A549 (cell line): ENCODE measurements at regions not wholly inside any gene's neighbourhood (a gene's known extent, or its start where the extent isn't known, plus 50 kb on each side); places are given as distances from the start of the nearest gene placed in this dataset.

Source experiments
- ATAC-seq, 2 experiments: fragments of 200-7000 bp in 1 of 2; fragments of >200 bp in 1 of 2; cut with Nextera tagmentation in 1 of 2; cut with Tn5 transposase in 1 of 2; 3 replicates each; pipeline versions ENCODE4 v1.8.0 to v1.9.1; 2018 to 2020; ENCODE audit warnings: mild to moderate bottlenecking in 1 of 2, moderate library complexity in 1 of 2
- CTCF ChIA-PET: fragments of 300-600 bp; sonication (Branson Sonifier 250); formaldehyde crosslinking; extraction: SDS; loops from one replicate; lab custom pipeline; 2021; ENCODE audit warnings: antibody characterized with exemption, inconsistent platforms; lab: Yijun Ruan, JAX
- POLR2A ChIA-PET: fragments of 350-600 bp; formaldehyde crosslinking; extraction: SDS; loops from one replicate; lab custom pipeline; 2021; ENCODE audit warnings: antibody characterized with exemption, inconsistent platforms; lab: Yijun Ruan, JAX
- DNase-seq, 2 experiments: peaks; one replicate each; pipeline versions ENCODE4 v3.0.0 to v3.0.0-alpha.2; 2011 to 2016; ENCODE audit warnings: low read depth in 1 of 2, low spot score in 1 of 2
- FAIRE-seq: peaks from 2 replicates; lab custom pipeline; 2011; peaks lifted over from hg19 to GRCh38; lab: Jason Lieb, UNC
- H3K27ac ChIP-seq, 2 experiments: fragments of >200 bp; sonication (Bioruptor Twin); formaldehyde crosslinking; 3 replicates each; pipeline ENCODE4 v1.5.1; 2016 to 2017
- H3K4me1 ChIP-seq: fragments of >200 bp; sonication (Bioruptor Twin); formaldehyde crosslinking; 3 replicates; pipeline ENCODE4 v1.6.1; 2016
- H3K4me2 ChIP-seq: fragments of >200 bp; sonication (Bioruptor Twin); formaldehyde crosslinking; 3 replicates; pipeline ENCODE4 v1.6.1; 2016
- H3K4me3 ChIP-seq: fragments of >200 bp; sonication (Bioruptor Twin); formaldehyde crosslinking; 3 replicates; pipeline ENCODE4 v1.5.1; 2016
- H3K9me3 ChIP-seq: fragments of >200 bp; sonication (Bioruptor Twin); formaldehyde crosslinking; 3 replicates; pipeline ENCODE4 v1.6.1; 2016
- BHLHE40 ChIP-seq: IDR thresholded peaks from 2 replicates; pipeline ENCODE4 v1.6.1; 2012; ENCODE audit warnings: low read depth, low read length, inconsistent platforms
- CBX2 ChIP-seq: fragments of 200-600 bp; sonication (generic); IDR thresholded peaks from 2 replicates; pipeline ENCODE4 v1.6.1; 2016; ENCODE audit warnings: low read depth, mild to moderate bottlenecking, borderline replicate concordance
- CBX8 ChIP-seq: fragments of 200-600 bp; sonication (generic); IDR thresholded peaks from 2 replicates; pipeline ENCODE4 v1.6.1; 2016
- CHD2 ChIP-seq: fragments of 150-350 bp; IDR thresholded peaks from 2 replicates; pipeline ENCODE4 v1.6.1; 2014; ENCODE audit warnings: low read length; ENCODE audit not compliant: partially characterized antibody
- EP300 ChIP-seq, 2 experiments: fragments of >200 bp; sonication (Bioruptor Twin); formaldehyde crosslinking; IDR thresholded peaks; 2 replicates in 1 of 2; 3 replicates in 1 of 2; pipeline ENCODE4 v1.6.1; 2016 to 2017
- FOSL2 ChIP-seq, 2 experiments: fragments of 450-650 bp in 1 of 2; fragments of >200 bp in 1 of 2; sonication (Bioruptor Twin) in 1 of 2; formaldehyde crosslinking; IDR thresholded peaks; 2 replicates each; pipeline versions ENCODE4 v1.5.0 to v1.6.1; 2016 to 2020; ENCODE audit warnings: mild to moderate bottlenecking in 1 of 2, moderate library complexity in 1 of 2
- FOXS1 ChIP-seq: fragments of 250-450 bp; sonication (Bioruptor Pico); IDR thresholded peaks from 2 replicates; pipeline ENCODE4 v1.5.0; 2020; ENCODE audit warnings: mild to moderate bottlenecking, moderate library complexity
- HEYL ChIP-seq: fragments of 250-450 bp; sonication (Bioruptor Pico); IDR thresholded peaks from 2 replicates; pipeline ENCODE4 v1.8.0; 2021; ENCODE audit warnings: mild to moderate bottlenecking, moderate library complexity
- HOXA7 ChIP-seq: fragments of 250-450 bp; sonication (Bioruptor Pico); IDR thresholded peaks from 2 replicates; pipeline ENCODE4 v1.5.0; 2020; ENCODE audit warnings: mild to moderate bottlenecking, moderate library complexity
- HOXB13 ChIP-seq: fragments of 250-450 bp; sonication (Bioruptor Pico); IDR thresholded peaks from 2 replicates; pipeline ENCODE4 v1.5.0; 2020; ENCODE audit warnings: low read depth, mild to moderate bottlenecking, moderate library complexity
- JUN ChIP-seq, 2 experiments: fragments of >200 bp; sonication (Bioruptor Twin); formaldehyde crosslinking; IDR thresholded peaks; 2 replicates in 1 of 2; 3 replicates in 1 of 2; pipeline ENCODE4 v1.6.1; 2016 to 2017
- KDM1A ChIP-seq: fragments of 200-600 bp; sonication (generic); IDR thresholded peaks from 2 replicates; pipeline ENCODE4 v1.6.1; 2016; ENCODE audit warnings: low read depth, mild to moderate bottlenecking
- MAZ ChIP-seq: fragments of 150-350 bp; IDR thresholded peaks from 2 replicates; pipeline ENCODE4 v1.6.1; 2014; ENCODE audit warnings: antibody characterized with exemption, low read depth, low read length, borderline replicate concordance
- MYC ChIP-seq: IDR thresholded peaks from 2 replicates; pipeline ENCODE4 v1.6.1; 2012; ENCODE audit warnings: mild to moderate bottlenecking, inconsistent platforms, low read length, improper control_type of control experiment, borderline replicate concordance
- NFE2L2 ChIP-seq: fragments of 150-350 bp; conservative IDR thresholded peaks from 2 replicates; pipeline ENCODE4 v1.6.1; 2014; ENCODE audit warnings: low read length
- POLR2A ChIP-seq: IDR thresholded peaks from 2 replicates; pipeline ENCODE4 v1.6.1; 2012; ENCODE audit warnings: mild to moderate bottlenecking, low read length
- POLR2AphosphoS2 ChIP-seq: conservative IDR thresholded peaks from 2 replicates; pipeline ENCODE4 v1.6.1; 2012; ENCODE audit warnings: low read length, improper control_type of control experiment, inconsistent platforms
- RAD21 ChIP-seq, 2 experiments: fragments of >200 bp in 1 of 2; sonication (Bioruptor Twin) in 1 of 2; formaldehyde crosslinking in 1 of 2; IDR thresholded peaks in 1 of 2; conservative IDR thresholded peaks in 1 of 2; 2 replicates in 1 of 2; 3 replicates in 1 of 2; pipeline ENCODE4 v1.6.1; 2012 to 2018; ENCODE audit warnings: inconsistent platforms in 1 of 2
- RARB ChIP-seq: fragments of 250-450 bp; sonication (Bioruptor Pico); IDR thresholded peaks from 2 replicates; pipeline ENCODE4 v1.8.0; 2021; ENCODE audit warnings: mild to moderate bottlenecking, moderate library complexity
- RCOR1 ChIP-seq: fragments of 150-350 bp; IDR thresholded peaks from 2 replicates; pipeline ENCODE4 v1.6.1; 2014; ENCODE audit warnings: antibody characterized with exemption, low read length, low read depth
- RNF2 ChIP-seq: fragments of 200-600 bp; sonication (generic); IDR thresholded peaks from 2 replicates; pipeline ENCODE4 v1.6.1; 2016; ENCODE audit warnings: low read depth, mild to moderate bottlenecking, antibody characterized with exemption, moderate library complexity, borderline replicate concordance
- SREBF2 ChIP-seq: fragments of 450-650 bp; IDR thresholded peaks from 2 replicates; pipeline ENCODE4 v1.6.1; 2014; ENCODE audit warnings: mild to moderate bottlenecking, moderate library complexity
- TFCP2L1 ChIP-seq: fragments of 250-450 bp; sonication (Bioruptor Pico); IDR thresholded peaks from 2 replicates; pipeline ENCODE4 v1.5.0; 2021; ENCODE audit warnings: mild to moderate bottlenecking
- ZC3H11A ChIP-seq: fragments of 450-650 bp; IDR thresholded peaks from 2 replicates; pipeline ENCODE4 v1.6.1; 2014; ENCODE audit warnings: antibody characterized with exemption, mild to moderate bottlenecking
- ZFP36 ChIP-seq: fragments of 450-650 bp; IDR thresholded peaks from 2 replicates; pipeline ENCODE4 v1.6.1; 2014; ENCODE audit warnings: borderline replicate concordance; ENCODE audit not compliant: partially characterized antibody
- WGBS: methylation state at CpG from one replicate; pipeline ENCODE4 v1.1.6; 2017; ENCODE audit errors: missing lambda C conversion rate; 5-methylcytosine and 5-hydroxymethylcytosine counted together
- TF ChIP-seq, protein P1 (sequence below): IDR thresholded peaks from 2 replicates; pipeline ENCODE4 v1.6.1; 2012; ENCODE audit warnings: low read depth, borderline replicate concordance
- TF ChIP-seq, protein P2 (sequence below): fragments of 450-650 bp; IDR thresholded peaks from 2 replicates; pipeline ENCODE4 v1.6.1; 2014; ENCODE audit warnings: antibody characterized with exemption
- TF ChIP-seq, protein P3 (sequence below): IDR thresholded peaks from 2 replicates; pipeline ENCODE4 v1.6.1; 2012
- TF ChIP-seq, protein P4 (sequence below): fragments of 150-350 bp; IDR thresholded peaks from 2 replicates; pipeline ENCODE4 v1.6.1; 2014; ENCODE audit warnings: low read depth, mild to moderate bottlenecking, low read length

DNA sequence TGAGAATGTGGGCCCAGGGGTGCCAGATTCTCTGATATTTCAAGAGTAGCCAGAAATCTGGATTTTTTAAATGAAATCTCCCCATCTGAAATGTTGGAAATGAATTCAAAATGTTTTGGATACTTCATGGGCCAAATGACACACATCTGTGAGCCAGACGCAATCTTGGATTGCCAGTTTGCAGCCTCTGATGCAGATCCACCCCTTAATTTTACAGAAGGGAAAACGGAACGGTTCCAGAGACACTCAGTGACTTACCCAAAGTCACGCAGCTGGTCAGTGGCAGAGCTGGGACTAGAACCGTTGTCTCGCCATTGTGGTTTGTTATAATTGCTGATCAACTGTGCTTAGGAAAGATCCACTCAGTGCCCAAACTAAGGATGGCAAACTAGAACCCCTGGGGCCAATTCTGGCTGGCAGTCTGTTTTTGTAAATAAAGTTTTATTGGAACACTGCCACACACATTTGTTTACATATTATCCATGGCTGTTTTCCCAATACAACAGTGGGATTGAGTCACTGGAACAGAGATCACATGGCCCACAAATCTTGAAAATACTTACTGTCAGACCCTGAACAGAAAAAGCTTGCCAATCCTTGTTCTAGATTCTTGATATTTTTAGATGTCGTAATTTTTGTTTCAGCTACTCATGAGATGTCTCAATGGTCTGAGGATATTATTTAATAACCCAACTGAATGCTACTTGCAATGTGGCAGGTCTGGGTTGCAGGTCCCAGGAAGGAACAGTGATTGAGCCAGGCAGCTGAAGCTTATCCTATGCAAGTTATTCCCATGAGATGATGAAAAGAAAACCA lies 143.8 kb downstream of the AXIN2 start:
- DNase-seq (no peak), ATAC-seq (no peak), FAIRE-seq (peak; percentile 78)
- TF ChIP-seq ZFP36 (no peak), RNF2 (no peak), MYC (no peak), EP300 (IDR thresholded peaks at IDR 0.05) (no peak), NFE2L2 (no peak), SREBF2 (no peak), HOXB13 (CRISPR knock-in tag) (no peak), CHD2 (no peak), CBX2 (no peak), CBX8 (no peak), RARB (no peak), ZC3H11A (no peak), RAD21 (conservative IDR thresholded peaks at IDR 0.05 in 1 of 2, IDR thresholded peaks at IDR 0.05 in 1 of 2) (no peak), HEYL (CRISPR knock-in tag) (no peak)
- TF ChIP-seq, protein P1, sequence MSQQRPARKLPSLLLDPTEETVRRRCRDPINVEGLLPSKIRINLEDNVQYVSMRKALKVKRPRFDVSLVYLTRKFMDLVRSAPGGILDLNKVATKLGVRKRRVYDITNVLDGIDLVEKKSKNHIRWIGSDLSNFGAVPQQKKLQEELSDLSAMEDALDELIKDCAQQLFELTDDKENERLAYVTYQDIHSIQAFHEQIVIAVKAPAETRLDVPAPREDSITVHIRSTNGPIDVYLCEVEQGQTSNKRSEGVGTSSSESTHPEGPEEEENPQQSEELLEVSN, result no peak
- TF ChIP-seq, protein P2, sequence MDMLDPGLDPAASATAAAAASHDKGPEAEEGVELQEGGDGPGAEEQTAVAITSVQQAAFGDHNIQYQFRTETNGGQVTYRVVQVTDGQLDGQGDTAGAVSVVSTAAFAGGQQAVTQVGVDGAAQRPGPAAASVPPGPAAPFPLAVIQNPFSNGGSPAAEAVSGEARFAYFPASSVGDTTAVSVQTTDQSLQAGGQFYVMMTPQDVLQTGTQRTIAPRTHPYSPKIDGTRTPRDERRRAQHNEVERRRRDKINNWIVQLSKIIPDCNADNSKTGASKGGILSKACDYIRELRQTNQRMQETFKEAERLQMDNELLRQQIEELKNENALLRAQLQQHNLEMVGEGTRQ, result no peak
- WGBS, result 63% methylated on average over 7 of the region's 7 CpGs
- H3K4me2 ChIP-seq, result no peak overlapping the region
- no peaks in the 10 kb centered on the region for H3K4me1 ChIP-seq
- ChIA-PET CTCF (interaction anchor here (1.3 to 1.8 kb wide), 5 partner anchors 21 to 748 kb away, joined by 3 to 10 read pairs (median 4); no protein-coding TSS in a partner anchor), POLR2A (no interaction called here)
- no peak overlapping the region for H3K4me3 ChIP-seq
- H3K27ac ChIP-seq, result no peak overlapping the region
- no peaks in the 10 kb centered on the region for H3K9me3 ChIP-seq

DNA sequence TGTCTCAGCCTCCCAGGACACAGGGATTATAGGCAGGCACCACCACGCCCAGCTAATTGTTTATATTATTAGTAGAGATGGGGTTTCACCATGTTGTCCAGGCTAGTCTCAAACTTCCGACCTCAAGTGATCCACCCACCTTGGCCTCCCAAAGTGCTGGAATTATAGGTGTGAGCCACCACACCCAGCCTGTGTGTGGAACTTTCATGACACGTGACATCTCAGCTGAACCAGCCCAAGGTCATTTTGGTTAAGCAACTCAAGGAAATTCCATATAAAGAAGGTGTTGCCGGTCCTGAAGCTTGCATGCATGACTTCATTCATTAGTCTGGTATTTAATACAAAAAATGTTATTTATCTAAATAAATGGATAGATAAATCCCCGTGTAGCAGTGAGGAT lies 145.5 kb downstream of the AXIN2 start:
- ChIA-PET POLR2A (no interaction called here), CTCF (interaction anchor here (0.6 to 1.7 kb wide), 2 partner anchors 19 to 68 kb away, joined by 3 read pairs; no protein-coding TSS in a partner anchor)
- TF ChIP-seq MAZ, result no peak
- no peak for TF ChIP-seq HOXA7 (CRISPR knock-in tag)
- no peak for TF ChIP-seq BHLHE40
- no peak for TF ChIP-seq CHD2
- TF ChIP-seq JUN (IDR thresholded peaks at IDR 0.05), result no peak
- no peak for TF ChIP-seq FOSL2 (IDR thresholded peaks at IDR 0.05)
- TF ChIP-seq FOSL2 (CRISPR knock-in tag; IDR thresholded peaks at IDR 0.05), result no peak
- no peak for TF ChIP-seq KDM1A
- no peak for TF ChIP-seq POLR2AphosphoS2
- TF ChIP-seq NFE2L2, result no peak
- TF ChIP-seq RCOR1, result no peak
- no peak for TF ChIP-seq HOXB13 (CRISPR knock-in tag)
- TF ChIP-seq, protein P3, sequence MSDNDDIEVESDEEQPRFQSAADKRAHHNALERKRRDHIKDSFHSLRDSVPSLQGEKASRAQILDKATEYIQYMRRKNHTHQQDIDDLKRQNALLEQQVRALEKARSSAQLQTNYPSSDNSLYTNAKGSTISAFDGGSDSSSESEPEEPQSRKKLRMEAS, result no peak
- no peak for TF ChIP-seq POLR2A
- TF ChIP-seq ZFP36, result no peak
- no peak for TF ChIP-seq TFCP2L1
- TF ChIP-seq, protein P4, sequence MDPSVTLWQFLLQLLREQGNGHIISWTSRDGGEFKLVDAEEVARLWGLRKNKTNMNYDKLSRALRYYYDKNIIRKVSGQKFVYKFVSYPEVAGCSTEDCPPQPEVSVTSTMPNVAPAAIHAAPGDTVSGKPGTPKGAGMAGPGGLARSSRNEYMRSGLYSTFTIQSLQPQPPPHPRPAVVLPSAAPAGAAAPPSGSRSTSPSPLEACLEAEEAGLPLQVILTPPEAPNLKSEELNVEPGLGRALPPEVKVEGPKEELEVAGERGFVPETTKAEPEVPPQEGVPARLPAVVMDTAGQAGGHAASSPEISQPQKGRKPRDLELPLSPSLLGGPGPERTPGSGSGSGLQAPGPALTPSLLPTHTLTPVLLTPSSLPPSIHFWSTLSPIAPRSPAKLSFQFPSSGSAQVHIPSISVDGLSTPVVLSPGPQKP, result no peak
- no peak for TF ChIP-seq FOXS1
- ATAC-seq (no peak), DNase-seq (no peak), FAIRE-seq (no peak)
- Histone ChIP-seq H3K4me1 (no peaks in the 10 kb centered on the region), H3K4me2 (no peak overlapping the region), H3K9me3 (no peaks in the 10 kb centered on the region), H3K27ac (no peak overlapping the region), H3K4me3 (no peak overlapping the region)
- 31% methylated on average over 5 of the region's 5 CpGs for WGBS
